Smooth muscle cell (in vitro differentiated cells): ENCODE measurements at regions not wholly inside any gene's neighbourhood (a gene's known extent, or its start where the extent isn't known, plus 50 kb on each side); places are given as distances from the start of the nearest gene placed in this dataset.
A peak's percentile ranks its signal among the peaks of the same experiment; 100 is the strongest.

Experiments
- DNase-seq: peaks from one replicate; lab custom pipeline; 2025; ENCODE audit not compliant: unreplicated experiment; lab: John Stamatoyannopoulos, UW
- H2AFZ ChIP-seq: fragments of 200-600 bp; sonication (generic); 2 replicates; pipeline ENCODE4 v1.6.0; 2016; ENCODE audit warnings: antibody characterized with exemption, low read depth, mild to moderate bottlenecking
- H3F3A ChIP-seq: fragments of 200-600 bp; sonication (generic); 2 replicates; pipeline ENCODE4 v1.6.0; 2017; ENCODE audit warnings: antibody characterized with exemption, low read depth
- H3K27ac ChIP-seq: fragments of 200-600 bp; sonication (generic); 2 replicates; pipeline ENCODE4 v1.5.1; 2016; ENCODE audit warnings: low read depth, mild to moderate bottlenecking
- H3K27me3 ChIP-seq: fragments of 200-600 bp; sonication (generic); 2 replicates; pipeline ENCODE4 v1.6.1; 2016; ENCODE audit warnings: low read depth, mild to moderate bottlenecking
- H3K36me3 ChIP-seq: fragments of 200-600 bp; sonication (generic); 2 replicates; pipeline ENCODE4 v1.5.1; 2016; ENCODE audit warnings: low read depth
- H3K4me1 ChIP-seq: fragments of 200-600 bp; sonication (generic); 2 replicates; pipeline ENCODE4 v1.5.1; 2016; ENCODE audit warnings: low read depth
- H3K4me2 ChIP-seq: fragments of 200-600 bp; sonication (generic); 2 replicates; pipeline ENCODE4 v1.6.0; 2016; ENCODE audit warnings: mild to moderate bottlenecking
- H3K4me3 ChIP-seq: fragments of 200-600 bp; sonication (generic); 2 replicates; pipeline ENCODE4 v1.5.1; 2016; ENCODE audit warnings: mild to moderate bottlenecking
- H3K79me2 ChIP-seq: fragments of 200-600 bp; sonication (generic); 2 replicates; pipeline ENCODE4 v1.6.0; 2016; ENCODE audit warnings: low read depth, mild to moderate bottlenecking
- H3K9ac ChIP-seq: fragments of 200-600 bp; sonication (generic); 2 replicates; pipeline ENCODE4 v1.6.0; 2016; ENCODE audit warnings: low read depth
- H3K9me3 ChIP-seq: fragments of 200-600 bp; sonication (generic); replicated peaks from 2 replicates; pipeline ENCODE4 v1.5.1; 2016; ENCODE audit warnings: low read depth
- H4K20me1 ChIP-seq: fragments of 200-600 bp; sonication (generic); 2 replicates; pipeline ENCODE4 v1.6.0; 2016; ENCODE audit warnings: low read depth
- CTCF ChIP-seq: fragments of 200-600 bp; sonication (generic); IDR thresholded peaks from 2 replicates; pipeline ENCODE4 v1.5.1; 2017; ENCODE audit warnings: borderline replicate concordance, mild to moderate bottlenecking, antibody characterized with exemption; ENCODE audit not compliant: insufficient read depth, poor library complexity, severe bottlenecking
- WGBS: methylation state at CpG from one replicate; pipeline ENCODE4 v1.1.7; 2016; ENCODE audit warnings: low lambda C conversion rate; 5-methylcytosine and 5-hydroxymethylcytosine counted together

GRCh38 chr13:74084375-74084935 is 49.7 kb downstream of the KLF12 start:
- H3F3A ChIP-seq, result no peaks in the 10 kb centered on the region
- no peaks in the 10 kb centered on the region for H3K4me1 ChIP-seq
- peaks cover 7% of the 10 kb centered on the region for H3K79me2 ChIP-seq
- H3K27ac ChIP-seq, result no peak overlapping the region
- no peak overlapping the region for H3K9ac ChIP-seq
- H3K4me3 ChIP-seq, result no peak overlapping the region
- H3K27me3 ChIP-seq, result no peaks in the 10 kb centered on the region
- no peak overlapping the region for H3K4me2 ChIP-seq
- no peaks in the 10 kb centered on the region for H3K36me3 ChIP-seq
- no peak for TF ChIP-seq CTCF
- no peak overlapping the region for H2AFZ ChIP-seq
- peaks cover 18% of the 10 kb centered on the region for H4K20me1 ChIP-seq
- DNase-seq, result no peak
- 88% methylated on average over 4 of the region's 4 CpGs for WGBS
- no peaks in the 10 kb centered on the region for H3K9me3 ChIP-seq

- peaks cover 8% of the 10 kb centered on the region for H4K20me1 ChIP-seq
- no peaks in the 10 kb centered on the region for H3F3A ChIP-seq
- no peak for TF ChIP-seq CTCF
- H3K4me3 ChIP-seq, result no peak overlapping the region
- no peak for DNase-seq
- H3K27me3 ChIP-seq, result no peaks in the 10 kb centered on the region
- 87% methylated on average over 3 of the region's 3 CpGs for WGBS
- H3K4me1 ChIP-seq, result peaks cover 3% of the 10 kb centered on the region
- no peaks in the 10 kb centered on the region for H3K9me3 ChIP-seq
- no peak overlapping the region for H3K4me2 ChIP-seq
- H3K79me2 ChIP-seq, result peaks cover 4% of the 10 kb centered on the region
- no peak overlapping the region for H2AFZ ChIP-seq
- H3K36me3 ChIP-seq, result no peaks in the 10 kb centered on the region
- H3K27ac ChIP-seq, result no peak overlapping the region
- no peak overlapping the region for H3K9ac ChIP-seq
Measured at GRCh38 chr13:74082741-74083160, 51.5 kb downstream of the KLF12 start.

- H3K4me1 ChIP-seq, result peaks cover 3% of the 10 kb centered on the region
- no peak overlapping the region for H2AFZ ChIP-seq
- DNase-seq, result no peak
- peaks cover 4% of the 10 kb centered on the region for H3K79me2 ChIP-seq
- no peak overlapping the region for H3K27ac ChIP-seq
- H4K20me1 ChIP-seq, result peaks cover 5% of the 10 kb centered on the region
- H3K27me3 ChIP-seq, result no peaks in the 10 kb centered on the region
- no peaks in the 10 kb centered on the region for H3F3A ChIP-seq
- no peak for TF ChIP-seq CTCF
- H3K4me2 ChIP-seq, result no peak overlapping the region
- whole genome bisulfite sequencing, result 96% methylated on average over 1 of the region's 1 CpG
- no peaks in the 10 kb centered on the region for H3K9me3 ChIP-seq
- no peak overlapping the region for H3K4me3 ChIP-seq
- no peaks in the 10 kb centered on the region for H3K36me3 ChIP-seq
- H3K9ac ChIP-seq, result no peak overlapping the region
Measured at GRCh38 chr13:74080762-74081161, 53.4 kb downstream of the KLF12 start.

GRCh38 chr13:74077792-74078191 is 56.4 kb downstream of the KLF12 start:
- H2AFZ ChIP-seq, result no peak overlapping the region
- 17% methylated on average over 2 of the region's 2 CpGs for WGBS
- DNase-seq, result no peak
- H4K20me1 ChIP-seq, result no peaks in the 10 kb centered on the region
- no peak overlapping the region for H3K9ac ChIP-seq
- H3K36me3 ChIP-seq, result no peaks in the 10 kb centered on the region
- H3K4me1 ChIP-seq, result peaks cover 3% of the 10 kb centered on the region
- H3K4me3 ChIP-seq, result no peak overlapping the region
- no peaks in the 10 kb centered on the region for H3K9me3 ChIP-seq
- no peaks in the 10 kb centered on the region for H3K27me3 ChIP-seq
- H3K79me2 ChIP-seq, result peaks cover 7% of the 10 kb centered on the region
- H3K27ac ChIP-seq, result peak overlapping the region; percentile 3
- H3F3A ChIP-seq, result no peaks in the 10 kb centered on the region
- TF ChIP-seq CTCF, result no peak
- peak overlapping the region; percentile 29 for H3K4me2 ChIP-seq
